Activated naive CD8-positive, alpha-beta T cell treated with anti-CD3 and anti-CD28 coated beads for 36 hours (primary cell): ENCODE measurements at regions not wholly inside any gene's neighbourhood (a gene's known extent, or its start where the extent isn't known, plus 50 kb on each side); places are given as distances from the start of the nearest gene placed in this dataset.

Source experiments
- DNase-seq: peaks from one replicate; pipeline ENCODE4 v3.0.0; 2021
- H3K27ac Mint-ChIP-seq: one replicate; pipeline ENCODE4 v1.8.0; 2022; ENCODE audit warnings: mild to moderate bottlenecking, moderate library complexity, mixed read lengths
- H3K27me3 Mint-ChIP-seq: one replicate; pipeline ENCODE4 v1.8.0; 2022; ENCODE audit warnings: mild to moderate bottlenecking, mixed read lengths
- H3K36me3 Mint-ChIP-seq: one replicate; pipeline ENCODE4 v1.8.0; 2021; ENCODE audit warnings: mild to moderate bottlenecking, mixed read lengths
- H3K4me1 Mint-ChIP-seq: one replicate; pipeline ENCODE4 v1.8.0; 2021; ENCODE audit warnings: mixed read lengths
- H3K4me3 Mint-ChIP-seq: one replicate; pipeline ENCODE4 v1.8.0; 2022; ENCODE audit warnings: mild to moderate bottlenecking, moderate library complexity, mixed read lengths
- H3K9me3 Mint-ChIP-seq: one replicate; pipeline ENCODE4 v1.8.0; 2022; ENCODE audit warnings: mixed read lengths

DNA sequence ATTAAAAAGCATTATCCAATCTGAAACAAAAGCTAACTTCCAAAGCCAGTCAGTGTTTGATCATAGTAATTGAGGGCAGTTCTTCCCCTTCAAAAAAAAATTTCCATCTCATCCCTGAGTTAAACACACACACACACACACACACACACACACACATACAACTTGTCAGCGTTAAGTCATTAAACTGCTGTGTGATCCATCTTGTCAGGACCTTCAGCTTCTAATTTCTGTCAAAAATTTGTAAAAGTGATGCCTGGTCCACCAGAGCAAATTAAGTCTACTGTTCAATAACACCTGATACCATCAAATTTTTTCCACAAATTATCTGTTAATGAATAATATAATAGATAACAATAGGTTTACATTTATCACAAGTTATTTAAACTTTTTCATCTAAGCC lies 198.7 kb downstream of the GPX5 start:
- peaks cover 2% of the 10 kb centered on the region for H3K36me3 Mint-ChIP-seq
- H3K27me3 Mint-ChIP-seq: peaks cover 88% of the 10 kb centered on the region
- H3K4me1 Mint-ChIP-seq: peaks cover 9% of the 10 kb centered on the region
- H3K27ac Mint-ChIP-seq: no peak overlapping the region
- no peak for DNase-seq
- peaks cover 8% of the 10 kb centered on the region for H3K9me3 Mint-ChIP-seq
- H3K4me3 Mint-ChIP-seq: no peak overlapping the region

DNA sequence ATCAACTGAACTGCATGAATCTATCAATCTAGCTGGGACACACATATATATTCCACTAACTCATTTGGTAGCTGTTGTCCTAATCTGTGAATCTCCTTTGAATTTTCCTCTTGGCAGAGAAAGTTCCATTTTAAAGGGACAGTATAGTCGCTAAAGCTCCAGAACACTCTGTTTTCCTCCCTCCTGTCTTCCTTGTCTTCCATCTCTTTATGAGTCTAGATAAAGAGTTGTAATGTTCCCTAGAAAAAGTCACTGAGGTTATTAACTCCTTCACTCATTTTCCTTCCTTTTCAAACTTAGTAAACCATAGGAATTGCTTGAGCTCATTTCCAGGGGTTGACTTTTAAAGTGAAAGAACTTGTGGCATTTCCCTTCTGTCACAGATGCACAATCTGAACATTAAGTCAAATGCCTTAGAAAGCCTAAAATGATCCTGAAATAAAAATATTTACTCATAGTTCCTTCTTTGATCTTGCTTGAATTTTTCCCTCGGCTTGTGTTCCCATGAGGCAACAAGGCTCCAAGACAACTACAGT lies 198.4 kb downstream of the TRIM27 start:
- peaks cover 3% of the 10 kb centered on the region for H3K36me3 Mint-ChIP-seq
- H3K4me3 Mint-ChIP-seq: no peak overlapping the region
- no peak for DNase-seq
- peaks cover 91% of the 10 kb centered on the region for H3K27me3 Mint-ChIP-seq
- H3K4me1 Mint-ChIP-seq: peaks cover 12% of the 10 kb centered on the region
- no peak overlapping the region for H3K27ac Mint-ChIP-seq
- H3K9me3 Mint-ChIP-seq: peaks cover 11% of the 10 kb centered on the region

- peaks cover 13% of the 10 kb centered on the region for H3K9me3 Mint-ChIP-seq
- H3K27me3 Mint-ChIP-seq: peaks cover 92% of the 10 kb centered on the region
- peaks cover 12% of the 10 kb centered on the region for H3K4me1 Mint-ChIP-seq
- no peak overlapping the region for H3K4me3 Mint-ChIP-seq
- no peak for DNase-seq
- H3K27ac Mint-ChIP-seq: no peak overlapping the region
- H3K36me3 Mint-ChIP-seq: peaks cover 3% of the 10 kb centered on the region
These were observed 197.9 kb downstream of the TRIM27 start for GRCh38 chr6:28725890-28726348.

- Mint-ChIP-seq H3K36me3 (peaks cover 3% of the 10 kb centered on the region), H3K4me3 (no peak overlapping the region), H3K27me3 (peaks cover 96% of the 10 kb centered on the region), H3K27ac (no peak overlapping the region), H3K4me1 (peaks cover 12% of the 10 kb centered on the region), H3K9me3 (peaks cover 13% of the 10 kb centered on the region)
- DNase-seq: no peak
These were observed 197.0 kb downstream of the TRIM27 start for GRCh38 chr6:28726569-28727309.

DNA sequence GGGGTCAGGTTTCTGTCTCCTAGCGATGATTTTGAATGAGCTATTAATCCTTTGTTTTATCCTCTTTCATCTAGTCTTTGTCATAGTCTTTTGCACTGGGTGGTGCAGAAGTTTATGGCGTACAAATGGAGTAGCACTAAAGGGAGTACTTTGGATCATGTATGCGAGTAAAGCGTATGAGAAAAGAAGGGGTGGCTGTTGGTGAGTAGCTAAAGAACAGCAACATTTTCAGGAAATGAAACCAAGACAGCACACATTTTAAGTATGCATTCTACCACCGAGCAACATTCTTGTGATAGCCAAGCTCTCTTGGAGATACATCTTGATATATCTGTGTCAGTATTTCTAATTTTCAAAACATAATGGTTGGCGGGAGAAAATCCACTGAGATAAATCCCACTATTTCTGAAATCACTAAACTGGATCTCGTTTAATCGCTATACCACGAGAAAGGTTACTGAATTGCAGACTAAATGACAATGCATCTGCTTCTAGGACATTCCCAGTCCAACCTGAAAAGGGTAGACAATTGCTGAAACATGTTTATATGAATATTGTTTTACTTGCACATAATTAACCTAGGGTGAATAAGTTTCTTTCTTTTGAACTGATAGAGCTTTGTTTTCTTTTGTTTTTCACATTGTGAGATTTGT lies 196.1 kb downstream of the TRIM27 start:
- no peak overlapping the region for H3K27ac Mint-ChIP-seq
- DNase-seq: no peak
- peaks cover 96% of the 10 kb centered on the region for H3K27me3 Mint-ChIP-seq
- H3K4me3 Mint-ChIP-seq: peak overlapping the region; percentile 48
- peaks cover 14% of the 10 kb centered on the region for H3K9me3 Mint-ChIP-seq
- peaks cover 3% of the 10 kb centered on the region for H3K36me3 Mint-ChIP-seq
- peaks cover 12% of the 10 kb centered on the region for H3K4me1 Mint-ChIP-seq

DNA sequence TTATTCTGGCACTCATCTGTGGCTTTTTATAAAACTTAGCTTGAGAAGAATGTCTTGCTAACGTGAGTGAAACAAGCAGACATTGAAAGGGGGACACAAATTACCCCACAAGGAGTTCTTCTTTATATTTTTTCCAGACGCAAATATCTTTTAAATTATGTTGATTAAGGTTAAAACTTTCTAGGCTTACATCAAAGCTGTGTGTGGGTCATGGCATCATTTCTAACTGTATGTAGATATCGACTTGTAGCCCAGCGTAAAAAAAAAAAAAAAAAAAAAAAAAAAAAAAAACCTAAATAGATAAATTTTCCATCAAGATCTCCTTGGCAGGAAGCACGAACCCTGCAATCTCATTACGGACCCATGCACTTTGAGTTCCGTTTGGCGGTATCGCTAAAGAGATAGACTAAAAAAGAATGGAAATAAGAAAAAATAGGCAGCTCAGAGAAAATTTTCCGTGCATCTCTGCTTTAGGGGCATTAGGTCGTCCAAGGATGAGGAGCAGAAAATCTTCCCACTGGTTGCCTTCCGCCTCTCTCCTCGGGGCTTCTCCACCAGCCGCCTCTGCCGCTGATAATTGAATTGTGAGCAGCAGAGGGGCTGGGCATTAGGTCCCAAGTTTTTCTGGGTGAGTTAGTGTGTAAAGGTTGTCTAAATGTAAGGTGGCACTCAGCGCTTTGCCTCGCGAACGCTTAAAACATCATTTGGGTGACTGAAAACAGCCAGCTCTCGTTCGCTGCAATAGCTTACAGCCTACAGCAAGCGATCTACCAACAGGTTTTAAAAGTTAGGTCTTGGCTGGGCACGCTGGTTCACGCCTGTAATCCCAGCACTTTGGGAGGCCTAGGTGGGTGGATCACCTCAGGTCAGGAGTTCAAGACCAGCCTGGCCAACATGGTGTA lies 194.0 kb downstream of the TRIM27 start:
- H3K4me3 Mint-ChIP-seq: peak overlapping the region; percentile 84
- H3K9me3 Mint-ChIP-seq: peaks cover 21% of the 10 kb centered on the region
- no peak for DNase-seq
- H3K27me3 Mint-ChIP-seq: peaks cover 98% of the 10 kb centered on the region
- peaks cover 7% of the 10 kb centered on the region for H3K36me3 Mint-ChIP-seq
- peaks cover 14% of the 10 kb centered on the region for H3K4me1 Mint-ChIP-seq
- no peak overlapping the region for H3K27ac Mint-ChIP-seq

DNA sequence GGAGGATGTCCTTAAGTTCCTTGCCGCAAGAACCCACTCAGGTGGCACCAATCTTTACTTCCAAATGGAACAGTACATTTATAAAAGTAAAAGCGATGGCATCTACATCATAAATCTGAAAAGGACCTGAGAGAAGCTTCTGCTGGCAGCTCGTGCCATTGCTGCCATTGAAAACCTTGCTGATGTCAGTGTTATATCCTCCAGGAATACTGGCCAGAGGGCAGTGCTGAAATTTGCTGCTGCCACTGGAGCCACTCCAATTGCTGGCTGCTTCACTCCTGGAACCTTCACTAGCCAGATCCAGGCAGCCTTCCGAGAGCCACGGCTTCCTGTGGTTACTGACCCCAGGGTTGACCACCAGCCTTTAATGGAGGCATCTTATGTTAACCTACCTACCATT lies 191.7 kb downstream of the TRIM27 start:
- Mint-ChIP-seq H3K9me3 (peaks cover 32% of the 10 kb centered on the region), H3K4me1 (peaks cover 14% of the 10 kb centered on the region), H3K36me3 (peaks cover 10% of the 10 kb centered on the region), H3K27ac (no peak overlapping the region), H3K27me3 (peaks cover 99% of the 10 kb centered on the region), H3K4me3 (no peak overlapping the region)
- DNase-seq: no peak

- peaks cover 8% of the 10 kb centered on the region for H3K4me1 Mint-ChIP-seq
These were observed 189.3 kb downstream of the TRIM27 start for GRCh38 chr6:28734443-28734959.

DNA sequence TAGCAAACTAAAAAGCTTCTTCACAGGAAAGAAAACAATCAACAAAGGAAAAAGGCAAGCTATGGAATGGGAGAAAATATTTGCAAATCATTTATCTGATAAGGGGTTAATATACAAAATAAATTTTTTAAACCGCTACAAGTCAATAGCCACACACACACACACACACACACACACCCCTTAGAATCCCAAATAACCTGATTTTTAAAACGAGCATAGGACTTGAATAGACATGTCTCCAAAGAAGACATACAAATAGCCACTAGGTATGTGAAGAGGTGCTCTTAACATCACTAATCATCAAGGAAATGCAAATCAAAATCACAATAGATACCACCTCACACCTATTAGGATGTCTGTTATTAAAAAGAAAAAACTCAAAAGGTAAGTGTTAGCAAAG lies 187.7 kb downstream of the TRIM27 start:
- no peak for DNase-seq
- H3K9me3 Mint-ChIP-seq: peaks cover 37% of the 10 kb centered on the region
- peak overlapping the region; percentile 30 for H3K27ac Mint-ChIP-seq
- peaks cover 17% of the 10 kb centered on the region for H3K36me3 Mint-ChIP-seq
- peaks cover 4% of the 10 kb centered on the region for H3K4me1 Mint-ChIP-seq
- peaks cover 91% of the 10 kb centered on the region for H3K27me3 Mint-ChIP-seq
- no peak overlapping the region for H3K4me3 Mint-ChIP-seq

More at GRCh38 chr6:28734443-28734959, 189.3 kb downstream of the TRIM27 start:
- peaks cover 98% of the 10 kb centered on the region for H3K27me3 Mint-ChIP-seq
- no peak overlapping the region for H3K4me3 Mint-ChIP-seq
- H3K27ac Mint-ChIP-seq: no peak overlapping the region
- H3K36me3 Mint-ChIP-seq: peaks cover 18% of the 10 kb centered on the region
- DNase-seq: no peak
- peaks cover 43% of the 10 kb centered on the region for H3K9me3 Mint-ChIP-seq

- no peak for DNase-seq
- Mint-ChIP-seq H3K4me3 (peak overlapping the region; percentile 47), H3K27me3 (peaks cover 89% of the 10 kb centered on the region), H3K4me1 (peaks cover 6% of the 10 kb centered on the region), H3K36me3 (peaks cover 19% of the 10 kb centered on the region), H3K9me3 (peaks cover 41% of the 10 kb centered on the region), H3K27ac (no peak overlapping the region)
These were observed 185.9 kb downstream of the TRIM27 start for GRCh38 chr6:28737750-28738395.

DNA sequence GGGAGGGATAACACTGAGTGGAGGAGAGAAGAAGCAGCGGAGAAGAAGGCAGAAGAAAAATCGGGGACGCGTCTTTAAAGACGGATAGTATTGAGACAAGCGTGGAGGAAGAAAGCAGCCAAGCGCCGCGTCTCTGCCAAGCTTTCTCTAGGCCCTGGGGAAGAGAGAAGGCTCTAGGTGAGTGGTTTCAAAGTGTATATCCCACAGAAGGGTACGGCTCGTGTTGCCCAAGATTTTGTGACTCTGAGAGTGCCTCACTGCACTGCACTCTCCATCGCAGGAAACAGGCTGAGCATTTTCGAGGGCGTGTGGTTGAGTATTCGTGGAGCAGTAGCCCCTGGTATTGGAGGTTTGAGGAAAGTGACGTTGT lies 185.4 kb downstream of the TRIM27 start:
- peaks cover 19% of the 10 kb centered on the region for H3K36me3 Mint-ChIP-seq

GRCh38 chr6:28741363-28741762 lies 182.4 kb downstream of the TRIM27 start:
- DNase-seq: no peak
- Mint-ChIP-seq H3K27me3 (peaks cover 87% of the 10 kb centered on the region), H3K4me1 (peaks cover 4% of the 10 kb centered on the region), H3K27ac (no peak overlapping the region), H3K36me3 (peaks cover 13% of the 10 kb centered on the region), H3K4me3 (no peak overlapping the region), H3K9me3 (peaks cover 34% of the 10 kb centered on the region)

More for the DNA sequence above, 185.4 kb downstream of the TRIM27 start:
- Mint-ChIP-seq H3K9me3 (peaks cover 44% of the 10 kb centered on the region), H3K4me1 (peaks cover 6% of the 10 kb centered on the region), H3K27ac (no peak overlapping the region), H3K27me3 (peaks cover 89% of the 10 kb centered on the region), H3K4me3 (peak overlapping the region; percentile 47)
- no peak for DNase-seq

GRCh38 chr6:28742668-28743270 lies 181.0 kb downstream of the TRIM27 start:
- peaks cover 2% of the 10 kb centered on the region for H3K4me1 Mint-ChIP-seq
- H3K9me3 Mint-ChIP-seq: peaks cover 30% of the 10 kb centered on the region
- peaks cover 85% of the 10 kb centered on the region for H3K27me3 Mint-ChIP-seq
- DNase-seq: peak; percentile 42
- H3K4me3 Mint-ChIP-seq: peak overlapping the region; percentile 58
- H3K27ac Mint-ChIP-seq: peak overlapping the region; percentile 77
- H3K36me3 Mint-ChIP-seq: peaks cover 9% of the 10 kb centered on the region

DNA sequence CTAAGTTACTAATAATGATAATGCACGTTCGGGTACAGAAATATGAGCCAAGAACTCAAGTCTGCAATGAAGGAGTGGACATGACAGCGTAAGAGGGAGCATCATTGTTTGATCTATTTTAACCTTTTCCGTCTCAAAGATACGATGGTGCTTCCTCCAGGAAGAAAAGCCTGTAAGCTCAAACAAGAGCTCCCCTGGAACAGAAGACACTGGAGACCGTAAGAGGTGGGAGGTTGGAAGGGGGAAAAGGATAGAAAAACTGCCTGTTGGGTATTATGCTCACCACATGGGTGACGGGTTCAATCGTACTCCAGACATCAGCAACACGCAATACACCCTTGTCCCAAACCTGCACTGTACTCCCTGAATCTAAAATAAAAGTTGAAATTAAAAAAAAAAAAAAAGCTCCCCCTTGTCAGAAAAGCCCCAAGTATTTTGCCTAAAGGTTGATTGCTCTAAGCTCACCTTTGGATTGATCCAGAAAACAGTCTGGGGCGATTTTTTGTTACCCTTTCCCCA lies 180.5 kb downstream of the TRIM27 start:
- Mint-ChIP-seq H3K36me3 (peaks cover 6% of the 10 kb centered on the region), H3K4me3 (no peak overlapping the region), H3K27me3 (peaks cover 85% of the 10 kb centered on the region), H3K4me1 (peaks cover 2% of the 10 kb centered on the region), H3K27ac (no peak overlapping the region), H3K9me3 (peaks cover 24% of the 10 kb centered on the region)
- no peak for DNase-seq
